ENCODE measurements at regions not wholly inside any gene's neighbourhood (a gene's known extent, or its start where the extent isn't known, plus 50 kb on each side); places are given as distances from the start of the nearest gene placed in this dataset.

DNA sequence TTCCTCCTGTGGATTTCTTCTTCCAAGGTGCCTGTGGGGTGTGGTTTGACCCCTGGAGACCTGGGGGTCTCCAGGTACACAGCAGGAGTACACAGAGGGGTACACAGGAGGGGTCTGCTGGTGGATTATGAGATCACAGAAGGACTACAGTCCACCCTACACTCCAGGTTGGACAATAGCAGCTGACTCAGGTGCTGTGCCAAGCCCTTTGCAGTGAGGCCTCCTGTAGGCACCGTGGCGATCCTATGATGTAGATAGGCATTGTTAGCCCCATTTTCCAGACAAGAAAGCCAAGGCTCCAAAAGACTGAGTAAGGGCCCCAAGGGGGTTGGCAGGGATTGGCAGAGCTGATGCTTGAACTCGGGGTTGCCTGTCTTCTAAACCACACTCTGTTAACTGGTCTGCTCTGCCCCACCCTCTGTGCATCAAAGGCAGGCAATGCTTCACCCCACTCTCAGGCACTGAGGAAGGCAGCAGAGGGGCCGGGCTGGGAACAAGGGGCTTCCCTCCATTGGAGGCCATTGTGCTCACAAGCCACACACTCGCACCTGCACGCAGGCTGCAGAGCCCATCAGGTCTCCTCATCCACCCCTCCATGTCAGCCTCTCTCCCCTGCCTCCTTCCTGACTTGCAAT is 77.5 kb upstream of the SIRPA start:
- no peak for TF ChIP-seq POLR2A (IDR thresholded peaks at IDR 0.05; ENCODE audit: low read length)
- no peak for TF ChIP-seq GATA1 (IDR thresholded peaks at IDR 0.05; ENCODE audit: low read depth, low read length)

Data from erythroblast (primary cell).